ENCODE measurements at regions not wholly inside any gene's neighbourhood (a gene's known extent, or its start where the extent isn't known, plus 50 kb on each side); places are given as distances from the start of the nearest gene placed in this dataset.

DNA sequence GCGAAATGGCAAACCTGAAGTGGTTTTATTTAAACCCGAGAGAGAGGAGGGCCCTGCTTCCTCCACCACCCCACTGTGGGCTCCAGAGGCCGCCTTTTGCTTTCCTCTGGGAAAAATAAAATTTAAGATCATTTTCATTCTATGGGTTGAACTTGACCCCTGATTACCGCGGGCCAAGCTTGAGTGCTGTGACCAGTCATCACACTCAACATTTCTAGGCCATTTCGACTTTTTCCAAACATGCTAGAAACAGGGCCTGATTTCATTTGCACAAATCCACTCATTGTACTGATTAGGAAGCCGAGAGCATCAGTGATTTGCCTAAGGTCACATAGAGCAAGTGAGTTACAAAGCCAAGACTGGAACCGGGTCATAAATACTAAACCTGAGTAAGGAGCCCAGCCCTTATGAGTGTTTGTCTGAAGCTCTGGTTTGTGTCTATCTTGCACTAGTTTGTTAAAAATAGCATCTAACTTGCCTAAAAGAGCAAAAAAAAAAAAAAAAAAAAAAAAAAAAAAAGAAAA is 179.7 kb downstream of the DLL1 start:
- TF ChIP-seq, protein P1, sequence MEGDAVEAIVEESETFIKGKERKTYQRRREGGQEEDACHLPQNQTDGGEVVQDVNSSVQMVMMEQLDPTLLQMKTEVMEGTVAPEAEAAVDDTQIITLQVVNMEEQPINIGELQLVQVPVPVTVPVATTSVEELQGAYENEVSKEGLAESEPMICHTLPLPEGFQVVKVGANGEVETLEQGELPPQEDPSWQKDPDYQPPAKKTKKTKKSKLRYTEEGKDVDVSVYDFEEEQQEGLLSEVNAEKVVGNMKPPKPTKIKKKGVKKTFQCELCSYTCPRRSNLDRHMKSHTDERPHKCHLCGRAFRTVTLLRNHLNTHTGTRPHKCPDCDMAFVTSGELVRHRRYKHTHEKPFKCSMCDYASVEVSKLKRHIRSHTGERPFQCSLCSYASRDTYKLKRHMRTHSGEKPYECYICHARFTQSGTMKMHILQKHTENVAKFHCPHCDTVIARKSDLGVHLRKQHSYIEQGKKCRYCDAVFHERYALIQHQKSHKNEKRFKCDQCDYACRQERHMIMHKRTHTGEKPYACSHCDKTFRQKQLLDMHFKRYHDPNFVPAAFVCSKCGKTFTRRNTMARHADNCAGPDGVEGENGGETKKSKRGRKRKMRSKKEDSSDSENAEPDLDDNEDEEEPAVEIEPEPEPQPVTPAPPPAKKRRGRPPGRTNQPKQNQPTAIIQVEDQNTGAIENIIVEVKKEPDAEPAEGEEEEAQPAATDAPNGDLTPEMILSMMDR (IDR thresholded peaks at IDR 0.05), result no peak
- no peak for TF ChIP-seq POLR2A (IDR thresholded peaks at IDR 0.05; ENCODE audit: low read depth)
- no peak for TF ChIP-seq POLR2AphosphoS5 (IDR thresholded peaks at IDR 0.05)

Data from esophagus muscularis mucosa (tissue), 3 donors.